Neural progenitor cell (in vitro differentiated cells): ENCODE measurements at regions not wholly inside any gene's neighbourhood (a gene's known extent, or its start where the extent isn't known, plus 50 kb on each side); places are given as distances from the start of the nearest gene placed in this dataset.

Source experiments
- CTCF ChIP-seq: fragments of 200-600 bp; sonication (generic); IDR thresholded peaks from 2 replicates; pipeline ENCODE4 v1.5.1; 2017; ENCODE audit warnings: antibody characterized with exemption, mild to moderate bottlenecking
- EZH2 ChIP-seq: fragments of 200-600 bp; sonication (generic); IDR thresholded peaks from 2 replicates; pipeline ENCODE4 v1.6.1; 2017; ENCODE audit warnings: antibody characterized with exemption, mild to moderate bottlenecking, moderate library complexity
- EZH2phosphoT487 ChIP-seq: fragments of 200-600 bp; sonication (generic); IDR thresholded peaks from 2 replicates; pipeline ENCODE4 v1.6.1; 2017; ENCODE audit warnings: antibody characterized with exemption

GRCh38 chr3:16825617-16826204 lies 59.0 kb upstream of the PLCL2 start:
- TF ChIP-seq EZH2 (no peak), CTCF (no peak), EZH2phosphoT487 (no peak)
